ENCODE measurements at regions not wholly inside any gene's neighbourhood (a gene's known extent, or its start where the extent isn't known, plus 50 kb on each side); places are given as distances from the start of the nearest gene placed in this dataset.

DNA sequence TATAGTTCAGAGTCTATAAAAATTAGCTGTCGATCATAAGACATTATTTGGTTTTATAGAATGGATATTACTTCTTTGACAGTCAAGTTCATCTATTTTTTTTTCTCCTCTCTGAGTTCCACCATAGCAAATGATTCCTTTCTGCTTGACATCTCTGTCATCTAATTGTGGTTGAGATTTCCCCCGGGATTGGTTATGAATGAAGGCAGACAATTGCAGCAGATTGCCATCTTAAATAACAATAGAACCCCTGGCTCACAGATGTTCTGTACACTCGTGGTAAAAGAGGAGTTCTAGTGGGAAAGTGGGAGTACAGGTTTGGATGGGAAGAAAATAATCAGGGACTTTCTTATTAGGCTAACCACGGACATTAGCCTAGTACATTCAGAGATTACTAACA is 292.1 kb upstream of the NRXN1 start:
- H4K20me1 ChIP-seq (ENCODE audit: insufficient read depth) = no peaks in the 10 kb centered on the region
- DNase-seq = no peak
- no peak overlapping the region for H2AFZ ChIP-seq
- H3K4me3 ChIP-seq = no peak overlapping the region
- H3F3A ChIP-seq (ENCODE audit: insufficient read depth, low read depth) = no peaks in the 10 kb centered on the region
- no peaks in the 10 kb centered on the region for H3K79me2 ChIP-seq (ENCODE audit: low read depth)
- intact Hi-C loops (cut with micrococcal nuclease; ENCODE audit: unreplicated experiment) = no loop called here
- H3K9me3 ChIP-seq (ENCODE audit: insufficient read depth, low read depth) = no peaks in the 10 kb centered on the region
- H3K4me2 ChIP-seq = no peak overlapping the region
- H3K27ac ChIP-seq = no peak overlapping the region
- BruUV-seq (replicated peaks) = no TSS peak
- H3K36me3 ChIP-seq (ENCODE audit: low read depth) = no peaks in the 10 kb centered on the region
- no peaks in the 10 kb centered on the region for H3K4me1 ChIP-seq (replicated peaks; ENCODE audit: insufficient read depth)
- no peaks in the 10 kb centered on the region; the same call in 1 of the 2 replicates for H3K9me2 ChIP-seq (ENCODE audit: insufficient read depth)
- no peaks in the 10 kb centered on the region for H3K27me3 ChIP-seq (ENCODE audit: insufficient read depth, low read depth)
- CTCF ChIA-PET = no interaction called here
- POLR2A ChIA-PET (ENCODE audit: unreplicated experiment) = no interaction called here
- no peak for TF ChIP-seq EZH2 (IDR thresholded peaks at IDR 0.05; ENCODE audit: low read depth)
- TF ChIP-seq, protein P1, sequence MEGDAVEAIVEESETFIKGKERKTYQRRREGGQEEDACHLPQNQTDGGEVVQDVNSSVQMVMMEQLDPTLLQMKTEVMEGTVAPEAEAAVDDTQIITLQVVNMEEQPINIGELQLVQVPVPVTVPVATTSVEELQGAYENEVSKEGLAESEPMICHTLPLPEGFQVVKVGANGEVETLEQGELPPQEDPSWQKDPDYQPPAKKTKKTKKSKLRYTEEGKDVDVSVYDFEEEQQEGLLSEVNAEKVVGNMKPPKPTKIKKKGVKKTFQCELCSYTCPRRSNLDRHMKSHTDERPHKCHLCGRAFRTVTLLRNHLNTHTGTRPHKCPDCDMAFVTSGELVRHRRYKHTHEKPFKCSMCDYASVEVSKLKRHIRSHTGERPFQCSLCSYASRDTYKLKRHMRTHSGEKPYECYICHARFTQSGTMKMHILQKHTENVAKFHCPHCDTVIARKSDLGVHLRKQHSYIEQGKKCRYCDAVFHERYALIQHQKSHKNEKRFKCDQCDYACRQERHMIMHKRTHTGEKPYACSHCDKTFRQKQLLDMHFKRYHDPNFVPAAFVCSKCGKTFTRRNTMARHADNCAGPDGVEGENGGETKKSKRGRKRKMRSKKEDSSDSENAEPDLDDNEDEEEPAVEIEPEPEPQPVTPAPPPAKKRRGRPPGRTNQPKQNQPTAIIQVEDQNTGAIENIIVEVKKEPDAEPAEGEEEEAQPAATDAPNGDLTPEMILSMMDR (conservative IDR thresholded peaks at IDR 0.05) = no peak

DNA sequence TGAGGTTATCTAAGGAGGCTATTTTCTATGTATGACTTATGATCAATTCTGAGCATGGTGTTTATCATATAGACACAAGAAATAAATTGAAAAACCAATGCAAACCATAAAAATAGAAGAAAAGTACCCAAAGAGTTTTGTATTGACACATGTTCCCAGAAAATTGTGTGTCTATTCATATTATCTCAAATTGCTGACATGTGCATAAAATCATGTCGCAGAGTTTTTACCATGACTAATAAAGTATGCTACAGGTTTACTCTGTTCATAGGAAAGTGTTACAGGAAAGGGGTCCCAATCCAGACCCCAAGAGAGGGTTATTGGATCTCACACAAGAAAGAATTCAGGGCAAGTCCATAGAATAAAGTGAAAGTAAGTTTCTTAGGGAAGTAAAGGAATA is 290.7 kb upstream of the NRXN1 start:
- Histone ChIP-seq H3K9me2 (ENCODE audit: insufficient read depth) (no peaks in the 10 kb centered on the region; the same call in 1 of the 2 replicates), H3K4me3 (no peak overlapping the region), H3K27me3 (ENCODE audit: insufficient read depth, low read depth) (no peaks in the 10 kb centered on the region), H3K4me2 (no peak overlapping the region), H3K27ac (no peak overlapping the region), H3F3A (ENCODE audit: insufficient read depth, low read depth) (no peaks in the 10 kb centered on the region), H3K4me1 (replicated peaks; ENCODE audit: insufficient read depth) (no peaks in the 10 kb centered on the region), H3K79me2 (ENCODE audit: low read depth) (no peaks in the 10 kb centered on the region), H3K36me3 (ENCODE audit: low read depth) (no peaks in the 10 kb centered on the region), H2AFZ (no peak overlapping the region), H3K9me3 (ENCODE audit: insufficient read depth, low read depth) (no peaks in the 10 kb centered on the region), H4K20me1 (ENCODE audit: insufficient read depth) (no peaks in the 10 kb centered on the region)
- DNase-seq = no peak
- ChIA-PET POLR2A (ENCODE audit: unreplicated experiment) (no interaction called here), CTCF (no interaction called here)
- intact Hi-C loops (cut with micrococcal nuclease; ENCODE audit: unreplicated experiment) = no loop called here
- TF ChIP-seq, protein P1 (conservative IDR thresholded peaks at IDR 0.05) = no peak
- TF ChIP-seq EZH2 (IDR thresholded peaks at IDR 0.05; ENCODE audit: low read depth) = no peak
- BruUV-seq (replicated peaks) = no TSS peak

DNA sequence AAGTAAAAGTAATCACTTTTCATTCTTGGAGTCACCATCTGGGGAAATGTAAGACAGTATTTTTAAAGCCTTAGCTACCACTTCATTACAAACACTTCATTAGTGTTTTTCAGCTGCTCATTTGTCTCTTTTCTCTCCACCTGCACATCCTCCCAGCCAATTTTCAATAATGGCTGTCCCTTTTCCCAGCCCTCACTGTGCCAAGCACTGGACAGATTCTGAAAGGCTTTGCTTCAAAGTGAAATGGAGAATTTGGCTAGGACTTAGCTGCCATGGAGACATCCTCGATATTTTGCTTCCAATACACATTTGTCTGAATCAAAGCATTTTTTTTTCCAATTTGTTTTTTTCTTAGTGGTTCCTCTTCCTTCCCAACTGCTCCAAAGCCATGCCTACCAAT is 272.4 kb upstream of the NRXN1 start:
- ChIA-PET CTCF (no interaction called here), POLR2A (ENCODE audit: unreplicated experiment) (no interaction called here)
- Histone ChIP-seq H3K9me3 (ENCODE audit: insufficient read depth, low read depth) (no peaks in the 10 kb centered on the region), H3K36me3 (ENCODE audit: low read depth) (no peaks in the 10 kb centered on the region), H3F3A (ENCODE audit: insufficient read depth, low read depth) (no peaks in the 10 kb centered on the region), H3K4me2 (no peak overlapping the region), H3K79me2 (ENCODE audit: low read depth) (no peaks in the 10 kb centered on the region), H3K4me1 (replicated peaks; ENCODE audit: insufficient read depth) (no peaks in the 10 kb centered on the region), H2AFZ (no peak overlapping the region), H3K27me3 (ENCODE audit: insufficient read depth, low read depth) (no peaks in the 10 kb centered on the region), H3K4me3 (no peak overlapping the region), H4K20me1 (ENCODE audit: insufficient read depth) (no peaks in the 10 kb centered on the region), H3K9me2 (ENCODE audit: insufficient read depth) (no peaks in the 10 kb centered on the region; the same call in 1 of the 2 replicates), H3K27ac (no peak overlapping the region)
- intact Hi-C loops (cut with micrococcal nuclease; ENCODE audit: unreplicated experiment) = no loop called here
- BruUV-seq (replicated peaks) = no TSS peak
- no peak for DNase-seq
- TF ChIP-seq EZH2 (IDR thresholded peaks at IDR 0.05; ENCODE audit: low read depth) = no peak
- TF ChIP-seq, protein P1 (conservative IDR thresholded peaks at IDR 0.05) = no peak

Data from PC-9 (cell line).